ENCODE measurements at regions not wholly inside any gene's neighbourhood (a gene's known extent, or its start where the extent isn't known, plus 50 kb on each side); places are given as distances from the start of the nearest gene placed in this dataset.

DNA sequence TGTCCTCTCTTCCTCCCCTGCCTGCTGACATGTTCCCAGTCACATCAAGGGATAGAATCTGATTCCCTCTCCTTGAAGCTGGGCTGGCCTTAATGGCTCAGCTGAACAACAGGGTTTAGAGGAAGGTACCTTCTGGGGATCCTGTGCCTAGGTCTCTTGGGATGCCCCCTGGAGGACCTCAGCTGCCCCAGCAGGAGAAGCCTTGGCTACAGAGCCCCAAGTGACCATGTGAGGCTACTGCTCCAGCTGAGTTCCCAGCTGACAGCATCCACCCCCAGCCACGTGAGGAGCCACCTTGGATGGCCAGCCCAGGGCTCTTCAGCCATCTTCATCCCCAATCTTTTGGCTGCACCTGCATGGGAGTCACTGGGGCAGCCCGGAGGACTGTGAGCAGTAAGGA lies 1499.3 kb downstream of the TBC1D22A start (continued):
- no peak for TF ChIP-seq PRDM2 (tag by site-specific recombination; IDR thresholded peaks at IDR 0.05; ENCODE audit: borderline replicate concordance)

GRCh38 chr22:48261048-48261621 lies 1498.7 kb downstream of the TBC1D22A start:
- no peak for TF ChIP-seq ZNF785 (tag by site-specific recombination; IDR thresholded peaks at IDR 0.05)
- TF ChIP-seq, protein P1, sequence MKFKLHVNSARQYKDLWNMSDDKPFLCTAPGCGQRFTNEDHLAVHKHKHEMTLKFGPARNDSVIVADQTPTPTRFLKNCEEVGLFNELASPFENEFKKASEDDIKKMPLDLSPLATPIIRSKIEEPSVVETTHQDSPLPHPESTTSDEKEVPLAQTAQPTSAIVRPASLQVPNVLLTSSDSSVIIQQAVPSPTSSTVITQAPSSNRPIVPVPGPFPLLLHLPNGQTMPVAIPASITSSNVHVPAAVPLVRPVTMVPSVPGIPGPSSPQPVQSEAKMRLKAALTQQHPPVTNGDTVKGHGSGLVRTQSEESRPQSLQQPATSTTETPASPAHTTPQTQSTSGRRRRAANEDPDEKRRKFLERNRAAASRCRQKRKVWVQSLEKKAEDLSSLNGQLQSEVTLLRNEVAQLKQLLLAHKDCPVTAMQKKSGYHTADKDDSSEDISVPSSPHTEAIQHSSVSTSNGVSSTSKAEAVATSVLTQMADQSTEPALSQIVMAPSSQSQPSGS (tag by site-specific recombination; IDR thresholded peaks at IDR 0.05; ENCODE audit: low read depth), result 0 out of 2 replicates have a peak, but pooled peaks have one; percentile 3
- TF ChIP-seq ZNF175 (tag by site-specific recombination; IDR thresholded peaks at IDR 0.05), result 0 out of 2 replicates have a peak, but pooled peaks have one; percentile 65
- no peak for TF ChIP-seq ZNF157 (tag by site-specific recombination; IDR thresholded peaks at IDR 0.05)
- no peak for TF ChIP-seq KLF16 (tag by site-specific recombination; IDR thresholded peaks at IDR 0.05)
- TF ChIP-seq, protein P2, sequence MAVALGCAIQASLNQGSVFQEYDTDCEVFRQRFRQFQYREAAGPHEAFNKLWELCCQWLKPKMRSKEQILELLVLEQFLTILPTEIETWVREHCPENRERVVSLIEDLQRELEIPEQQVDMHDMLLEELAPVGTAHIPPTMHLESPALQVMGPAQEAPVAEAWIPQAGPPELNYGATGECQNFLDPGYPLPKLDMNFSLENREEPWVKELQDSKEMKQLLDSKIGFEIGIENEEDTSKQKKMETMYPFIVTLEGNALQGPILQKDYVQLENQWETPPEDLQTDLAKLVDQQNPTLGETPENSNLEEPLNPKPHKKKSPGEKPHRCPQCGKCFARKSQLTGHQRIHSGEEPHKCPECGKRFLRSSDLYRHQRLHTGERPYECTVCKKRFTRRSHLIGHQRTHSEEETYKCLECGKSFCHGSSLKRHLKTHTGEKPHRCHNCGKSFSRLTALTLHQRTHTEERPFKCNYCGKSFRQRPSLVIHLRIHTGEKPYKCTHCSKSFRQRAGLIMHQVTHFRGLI (tag by site-specific recombination; IDR thresholded peaks at IDR 0.05), result no peak
- no peak for TF ChIP-seq SCRT1 (tag by site-specific recombination; IDR thresholded peaks at IDR 0.05; ENCODE audit: borderline replicate concordance)
- no peak for TF ChIP-seq AEBP2 (tag by site-specific recombination; IDR thresholded peaks at IDR 0.05; ENCODE audit: borderline replicate concordance)
- no peak for TF ChIP-seq ZNF837 (tag by site-specific recombination; IDR thresholded peaks at IDR 0.05)
- TF ChIP-seq ZNF280C (tag by site-specific recombination; IDR thresholded peaks at IDR 0.05), result 0 out of 2 replicates have a peak, but pooled peaks have one; percentile 26
- TF ChIP-seq ZNF548 (tag by site-specific recombination; IDR thresholded peaks at IDR 0.05), result no peak
- no peak for TF ChIP-seq ZNF585B (tag by site-specific recombination; IDR thresholded peaks at IDR 0.05)
- peak; percentile 65; the same call in 1 of the 2 replicates for TF ChIP-seq ZNF670 (tag by site-specific recombination; IDR thresholded peaks at IDR 0.05; ENCODE audit: low read depth)
- no peak for TF ChIP-seq SP3 (tag by site-specific recombination; IDR thresholded peaks at IDR 0.05)
- no peak for TF ChIP-seq ZNF555 (tag by site-specific recombination; conservative IDR thresholded peaks at IDR 0.05)
- TF ChIP-seq HOXC10 (CRISPR knock-in tag; IDR thresholded peaks at IDR 0.05), result no peak
- peak; percentile 17; the same call in 1 of the 2 replicates for TF ChIP-seq ZNF248 (tag by site-specific recombination; IDR thresholded peaks at IDR 0.05)
- TF ChIP-seq, protein P3, sequence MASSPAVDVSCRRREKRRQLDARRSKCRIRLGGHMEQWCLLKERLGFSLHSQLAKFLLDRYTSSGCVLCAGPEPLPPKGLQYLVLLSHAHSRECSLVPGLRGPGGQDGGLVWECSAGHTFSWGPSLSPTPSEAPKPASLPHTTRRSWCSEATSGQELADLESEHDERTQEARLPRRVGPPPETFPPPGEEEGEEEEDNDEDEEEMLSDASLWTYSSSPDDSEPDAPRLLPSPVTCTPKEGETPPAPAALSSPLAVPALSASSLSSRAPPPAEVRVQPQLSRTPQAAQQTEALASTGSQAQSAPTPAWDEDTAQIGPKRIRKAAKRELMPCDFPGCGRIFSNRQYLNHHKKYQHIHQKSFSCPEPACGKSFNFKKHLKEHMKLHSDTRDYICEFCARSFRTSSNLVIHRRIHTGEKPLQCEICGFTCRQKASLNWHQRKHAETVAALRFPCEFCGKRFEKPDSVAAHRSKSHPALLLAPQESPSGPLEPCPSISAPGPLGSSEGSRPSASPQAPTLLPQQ (tag by site-specific recombination; IDR thresholded peaks at IDR 0.05), result no peak
- TF ChIP-seq, protein P4, sequence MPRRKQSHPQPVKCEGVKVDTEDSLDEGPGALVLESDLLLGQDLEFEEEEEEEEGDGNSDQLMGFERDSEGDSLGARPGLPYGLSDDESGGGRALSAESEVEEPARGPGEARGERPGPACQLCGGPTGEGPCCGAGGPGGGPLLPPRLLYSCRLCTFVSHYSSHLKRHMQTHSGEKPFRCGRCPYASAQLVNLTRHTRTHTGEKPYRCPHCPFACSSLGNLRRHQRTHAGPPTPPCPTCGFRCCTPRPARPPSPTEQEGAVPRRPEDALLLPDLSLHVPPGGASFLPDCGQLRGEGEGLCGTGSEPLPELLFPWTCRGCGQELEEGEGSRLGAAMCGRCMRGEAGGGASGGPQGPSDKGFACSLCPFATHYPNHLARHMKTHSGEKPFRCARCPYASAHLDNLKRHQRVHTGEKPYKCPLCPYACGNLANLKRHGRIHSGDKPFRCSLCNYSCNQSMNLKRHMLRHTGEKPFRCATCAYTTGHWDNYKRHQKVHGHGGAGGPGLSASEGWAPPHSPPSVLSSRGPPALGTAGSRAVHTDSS (tag by site-specific recombination; IDR thresholded peaks at IDR 0.05), result peak; percentile 98
- ChIA-PET CTCF (no interaction called here), POLR2A (no interaction called here)
- Histone ChIP-seq H3K9me3 (ENCODE audit: control insufficient read depth, insufficient read depth, low read depth, low read length) (no peaks in the 10 kb centered on the region), H3K4me1 (ENCODE audit: control insufficient read depth, insufficient read depth, low read length) (no peaks in the 10 kb centered on the region), H3K36me3 (ENCODE audit: control insufficient read depth in 2 of 2, insufficient read depth in 1 of 2, low read length in 2 of 2) (no peaks in the 10 kb centered on the region), H3K27ac (ENCODE audit: extremely low read depth, low read depth, low read length) (no peak overlapping the region), H3K4me3 (ENCODE audit: low read depth, low read length) (no peak overlapping the region)
